NB4 (cell line): ENCODE measurements at regions not wholly inside any gene's neighbourhood (a gene's known extent, or its start where the extent isn't known, plus 50 kb on each side); places are given as distances from the start of the nearest gene placed in this dataset.

Experiments used
- CTCF ChIP-seq: IDR thresholded peaks from one replicate; pipeline ENCODE4 v1.5.1; 2012; ENCODE audit warnings: low read depth, low read length
- POLR2A ChIP-seq: IDR thresholded peaks from 2 replicates; pipeline ENCODE4 v1.6.1; 2011; ENCODE audit warnings: mild to moderate bottlenecking; ENCODE audit not compliant: insufficient read length; ENCODE audit errors: extremely low read depth

DNA sequence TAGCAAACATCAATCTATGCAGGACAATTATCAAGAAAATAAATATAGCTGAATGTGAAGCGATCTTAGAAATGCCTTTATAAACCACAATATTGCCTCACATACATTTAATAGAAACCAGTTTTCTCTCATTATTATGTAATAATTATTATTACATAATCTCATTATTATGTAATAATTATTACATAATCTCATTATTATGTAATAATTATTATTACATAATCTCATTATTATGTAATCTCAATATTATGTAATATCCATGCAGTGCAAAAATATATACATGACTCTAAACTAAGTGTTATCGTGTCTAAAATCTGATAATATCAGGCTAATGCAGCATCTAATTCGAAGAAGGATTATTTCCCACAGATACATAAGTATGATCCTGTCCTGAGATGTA lies 563.9 kb upstream of the SEMA6A start:
- TF ChIP-seq CTCF, result no peak
- no peak for TF ChIP-seq POLR2A
